Adipocyte (in vitro differentiated cells): ENCODE measurements at regions not wholly inside any gene's neighbourhood (a gene's known extent, or its start where the extent isn't known, plus 50 kb on each side); places are given as distances from the start of the nearest gene placed in this dataset.
"Not testable (repeated sequence)": the region's sequence is repeated elsewhere in the genome, so short reads cannot be mapped to it uniquely, and the experiment has no call there.

Experiments used
- DNase-seq: peaks from one replicate; pipeline ENCODE4 v3.0.0-alpha.2; 2015; ENCODE audit warnings: low read depth
- H3K27me3 ChIP-seq: replicated peaks from 2 replicates; pipeline ENCODE4 v1.7.0; 2013; ENCODE audit warnings: mild to moderate bottlenecking, low read length, moderate library complexity; ENCODE audit not compliant: control insufficient read depth, insufficient read depth
- H3K36me3 ChIP-seq: 2 replicates; pipeline ENCODE4 v1.7.0; 2013; ENCODE audit warnings: low read length, mild to moderate bottlenecking, moderate library complexity; ENCODE audit not compliant: control insufficient read depth, insufficient read depth, severe bottlenecking
- H3K4me1 ChIP-seq: 2 replicates; pipeline ENCODE4 v1.7.0; 2013; ENCODE audit warnings: mild to moderate bottlenecking, low read length, moderate library complexity; ENCODE audit not compliant: control insufficient read depth, insufficient read depth
- H3K4me3 ChIP-seq: 2 replicates; pipeline ENCODE4 v1.7.0; 2013; ENCODE audit warnings: mild to moderate bottlenecking, low read length, moderate library complexity
- H3K9ac ChIP-seq: 2 replicates; pipeline ENCODE4 v1.7.0; 2013; ENCODE audit warnings: mild to moderate bottlenecking, low read length, moderate library complexity
- H3K9me3 ChIP-seq: 2 replicates; pipeline ENCODE4 v1.7.0; 2013; ENCODE audit warnings: mild to moderate bottlenecking, low read length, moderate library complexity; ENCODE audit not compliant: control insufficient read depth

DNA sequence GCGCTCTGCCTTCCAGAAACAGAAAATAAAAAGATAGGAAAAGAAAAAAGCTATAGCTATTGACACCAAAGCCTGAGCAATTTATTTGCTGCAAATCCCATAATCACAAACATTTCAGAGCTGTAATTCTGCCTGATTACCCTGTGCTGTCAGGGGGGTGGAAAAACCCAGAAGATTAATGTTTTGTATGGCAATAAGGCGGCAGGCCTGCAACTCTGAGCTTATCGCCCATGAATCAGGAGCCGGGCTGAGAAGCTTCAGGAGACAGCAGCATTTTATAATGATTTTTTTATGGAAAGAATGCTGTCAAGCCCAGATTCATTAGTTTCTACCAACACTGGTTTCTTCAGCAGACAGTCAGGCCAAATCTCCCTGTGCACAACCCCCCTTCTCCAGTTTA, 82.6 kb upstream of the TMEM164 start:
- Histone ChIP-seq H3K4me3 (no peak overlapping the region), H3K27me3 (peaks cover 27% of the 10 kb centered on the region), H3K9me3 (peaks cover 27% of the 10 kb centered on the region), H3K4me1 (no peaks in the 10 kb centered on the region), H3K9ac (no peak overlapping the region), H3K36me3 (no peaks in the 10 kb centered on the region)
- DNase-seq = no peak

DNA sequence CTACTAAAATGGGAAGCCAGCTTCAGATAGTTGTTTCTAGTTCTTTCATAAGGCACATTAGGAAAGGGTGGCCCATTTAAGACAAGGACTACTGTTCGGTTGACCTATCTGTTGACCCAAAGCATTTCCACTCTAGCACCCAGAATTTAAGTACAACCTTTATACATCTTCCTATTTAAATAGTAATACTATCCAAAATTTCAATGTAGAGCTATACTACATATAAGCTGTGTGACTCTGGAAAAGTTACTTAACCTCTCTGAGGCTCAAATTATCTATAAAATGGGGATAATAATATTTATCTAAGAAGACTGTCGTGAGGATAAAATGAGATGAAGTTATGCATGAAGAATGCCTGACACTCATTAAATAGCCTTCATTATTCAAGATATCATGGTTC, 82.0 kb upstream of the TMEM164 start:
- Histone ChIP-seq H3K9me3 (peaks cover 24% of the 10 kb centered on the region), H3K4me1 (no peaks in the 10 kb centered on the region), H3K36me3 (no peaks in the 10 kb centered on the region), H3K9ac (no peak overlapping the region), H3K27me3 (peaks cover 32% of the 10 kb centered on the region), H3K4me3 (no peak overlapping the region)
- DNase-seq = no peak

DNA sequence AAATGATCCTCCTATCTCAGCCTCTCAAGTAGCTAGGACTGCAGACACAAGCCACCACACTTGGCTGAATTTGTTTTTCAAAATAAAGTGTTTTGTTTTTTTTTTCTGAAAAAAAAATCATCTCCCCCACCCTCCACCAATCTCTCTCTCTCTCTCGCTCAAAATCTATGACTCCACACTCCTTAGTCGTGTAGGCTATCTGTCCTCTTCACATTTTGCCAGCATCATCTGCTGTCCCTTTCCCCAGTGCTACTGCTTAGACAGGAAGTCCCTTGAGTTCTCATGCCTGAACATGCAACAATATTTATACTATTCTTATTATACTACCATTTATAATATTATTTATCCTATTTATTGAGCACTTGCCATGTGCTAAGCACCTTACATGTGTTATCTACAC, 80.7 kb upstream of the TMEM164 start:
- Histone ChIP-seq H3K4me1 (no peaks in the 10 kb centered on the region), H3K9me3 (peaks cover 12% of the 10 kb centered on the region), H3K27me3 (peaks cover 34% of the 10 kb centered on the region), H3K36me3 (no peaks in the 10 kb centered on the region), H3K4me3 (no peak overlapping the region), H3K9ac (no peak overlapping the region)
- DNase-seq = no peak

- not testable (repeated sequence) for H3K9me3 ChIP-seq, H3K9ac ChIP-seq, DNase-seq, H3K36me3 ChIP-seq, H3K4me3 ChIP-seq, H3K4me1 ChIP-seq
- H3K27me3 ChIP-seq = peaks cover 29% of the 10 kb centered on the region
These were observed 77.9 kb upstream of the TMEM164 start for GRCh38 chrX:109925003-109925402.

GRCh38 chrX:109925656-109926055, 77.3 kb upstream of the TMEM164 start:
- H3K27me3 ChIP-seq = peaks cover 29% of the 10 kb centered on the region
- H3K9me3 ChIP-seq = peaks cover 9% of the 10 kb centered on the region
- H3K4me3 ChIP-seq = no peak overlapping the region
- H3K4me1 ChIP-seq = no peaks in the 10 kb centered on the region
- no peak for DNase-seq
- H3K36me3 ChIP-seq = no peaks in the 10 kb centered on the region
- H3K9ac ChIP-seq = no peak overlapping the region

DNA sequence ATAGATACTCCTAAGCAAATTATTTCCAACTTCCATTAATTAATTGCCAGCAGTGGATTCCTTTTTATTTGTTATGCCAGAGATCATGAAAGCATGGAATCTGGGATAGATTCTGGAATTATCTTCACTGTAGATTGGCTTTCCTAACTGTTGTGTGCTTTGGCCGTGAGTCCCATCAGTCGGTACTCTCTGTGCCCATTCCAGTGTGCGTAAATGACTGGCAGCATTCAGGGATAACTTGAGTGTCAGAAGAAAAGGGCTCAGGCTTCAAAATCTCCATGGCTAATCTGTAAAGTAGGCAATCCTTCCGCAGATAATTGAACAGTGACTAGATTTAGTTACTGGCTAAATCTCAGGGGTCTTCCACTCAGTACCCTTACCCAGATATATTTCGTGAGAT, 76.8 kb upstream of the TMEM164 start:
- peaks cover 5% of the 10 kb centered on the region for H3K9me3 ChIP-seq

GRCh38 chrX:109926743-109927662, 75.9 kb upstream of the TMEM164 start:
- H3K36me3 ChIP-seq = no peaks in the 10 kb centered on the region

More for the DNA sequence above, 76.8 kb upstream of the TMEM164 start:
- no peak overlapping the region for H3K9ac ChIP-seq
- H3K27me3 ChIP-seq = peaks cover 29% of the 10 kb centered on the region
- no peak overlapping the region for H3K4me3 ChIP-seq
- no peak for DNase-seq
- H3K36me3 ChIP-seq = no peaks in the 10 kb centered on the region
- no peaks in the 10 kb centered on the region for H3K4me1 ChIP-seq

GRCh38 chrX:109927663-109928273, 75.1 kb upstream of the TMEM164 start:
- H3K9ac ChIP-seq = no peak overlapping the region
- no peaks in the 10 kb centered on the region for H3K36me3 ChIP-seq
- H3K9me3 ChIP-seq = peaks cover 5% of the 10 kb centered on the region
- H3K4me3 ChIP-seq = no peak overlapping the region
- H3K27me3 ChIP-seq = peaks cover 25% of the 10 kb centered on the region
- H3K4me1 ChIP-seq = no peaks in the 10 kb centered on the region
- DNase-seq = no peak

More at GRCh38 chrX:109926743-109927662, 75.9 kb upstream of the TMEM164 start:
- Histone ChIP-seq H3K9ac (no peak overlapping the region), H3K4me3 (no peak overlapping the region), H3K9me3 (peaks cover 5% of the 10 kb centered on the region), H3K4me1 (no peaks in the 10 kb centered on the region), H3K27me3 (peaks cover 29% of the 10 kb centered on the region)
- no peak for DNase-seq

DNA sequence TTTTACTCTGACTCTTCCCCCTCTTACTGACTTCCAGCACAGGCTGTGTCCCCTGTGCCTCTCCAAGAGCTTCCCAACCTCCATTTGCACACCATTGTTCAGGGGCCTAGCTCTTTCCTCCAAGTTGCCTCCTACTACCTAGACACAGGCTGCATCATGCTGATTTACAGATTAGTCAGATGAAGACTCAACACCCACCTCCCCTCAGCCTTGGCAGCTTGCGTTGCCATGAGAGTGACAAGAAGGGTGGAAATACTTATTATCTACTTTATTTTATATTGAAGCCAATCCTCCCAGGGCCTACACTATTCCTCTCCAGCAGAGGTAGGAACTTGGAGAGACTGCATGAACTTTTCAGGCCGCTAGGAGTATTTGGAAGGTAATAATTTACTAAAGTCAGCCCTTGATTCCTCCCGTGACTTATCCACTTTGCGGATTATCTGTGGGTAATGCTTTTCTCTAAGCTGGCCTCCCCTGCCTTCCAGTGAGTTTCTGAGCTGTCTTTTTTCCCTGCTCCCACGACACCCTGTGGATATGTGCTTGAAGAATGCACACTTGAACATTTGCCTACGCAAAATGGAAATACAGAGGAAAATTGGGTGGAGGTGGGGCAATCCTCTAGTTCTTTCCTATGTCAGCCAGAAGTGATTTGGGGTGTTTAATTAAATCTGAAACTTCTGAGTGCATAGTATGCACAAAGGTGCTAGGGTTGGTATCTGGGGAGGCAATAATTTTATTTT, 74.1 kb upstream of the TMEM164 start:
- H3K9me3 ChIP-seq = peaks cover 11% of the 10 kb centered on the region
- H3K9ac ChIP-seq = no peak overlapping the region
- no peak for DNase-seq
- peaks cover under 1% of the 10 kb centered on the region for H3K4me1 ChIP-seq
- H3K27me3 ChIP-seq = peaks cover 26% of the 10 kb centered on the region
- no peaks in the 10 kb centered on the region for H3K36me3 ChIP-seq
- H3K4me3 ChIP-seq = no peak overlapping the region

- H3K4me3 ChIP-seq = no peak overlapping the region
These were observed 71.2 kb upstream of the TMEM164 start for GRCh38 chrX:109931677-109932076.

DNA sequence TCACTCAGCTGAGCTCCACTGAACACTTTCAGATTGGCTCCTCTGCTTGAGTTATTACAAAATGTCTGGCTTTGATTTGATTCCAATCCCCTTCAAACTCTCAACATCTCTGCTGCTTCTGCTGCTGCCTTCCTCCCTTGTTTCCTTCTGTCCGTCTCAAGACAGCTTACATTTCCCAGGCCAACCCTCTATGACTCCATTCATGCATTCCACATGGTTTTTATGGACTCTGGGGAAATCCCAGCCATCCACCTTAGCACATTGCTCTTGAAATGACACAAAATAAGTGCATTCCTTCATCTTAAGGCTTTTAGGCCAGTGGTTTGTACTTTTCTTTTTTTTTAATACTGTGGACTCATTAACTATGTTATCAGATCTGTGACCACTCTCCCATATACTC, 68.5 kb upstream of the TMEM164 start:
- Histone ChIP-seq H3K27me3 (peaks cover 9% of the 10 kb centered on the region), H3K36me3 (no peaks in the 10 kb centered on the region), H3K4me3 (peak overlapping the region; percentile 31), H3K9me3 (peaks cover 20% of the 10 kb centered on the region), H3K9ac (peak overlapping the region; percentile 46), H3K4me1 (peaks cover 28% of the 10 kb centered on the region)
- peak; percentile 29 for DNase-seq

More at GRCh38 chrX:109931677-109932076, 71.2 kb upstream of the TMEM164 start:
- no peak for DNase-seq
- Histone ChIP-seq H3K4me1 (peaks cover 28% of the 10 kb centered on the region), H3K36me3 (no peaks in the 10 kb centered on the region), H3K9ac (no peak overlapping the region), H3K9me3 (peaks cover 16% of the 10 kb centered on the region), H3K27me3 (peaks cover 10% of the 10 kb centered on the region)
